ENCODE measurements at regions not wholly inside any gene's neighbourhood (a gene's known extent, or its start where the extent isn't known, plus 50 kb on each side); places are given as distances from the start of the nearest gene placed in this dataset.

GRCh38 chrX:97995834-97996233 is 1112.1 kb downstream of the RPA4 start:
- Histone ChIP-seq H3K4me3 (ENCODE audit: extremely low read depth, insufficient read depth, low read length, poor library complexity, severe bottlenecking) (no peak overlapping the region), H3K4me1 (ENCODE audit: control insufficient read depth, insufficient read depth, low read length, poor library complexity, severe bottlenecking) (no peaks in the 10 kb centered on the region), H3K27ac (ENCODE audit: low read depth, low read length, severe bottlenecking) (no peak overlapping the region), H3K9me3 (ENCODE audit: control insufficient read depth, low read length) (no peaks in the 10 kb centered on the region), H3K36me3 (ENCODE audit: control insufficient read depth, insufficient read depth, low read length) (no peaks in the 10 kb centered on the region)
- 97 to 100% methylated on average over 1 to 4 of the region's 4 CpGs for WGBS, 2 experiments (ENCODE audit: insufficient coverage in 2 of 2)

GRCh38 chrX:98028691-98029090 is 1145.0 kb downstream of the RPA4 start:
- H3K4me1 ChIP-seq (ENCODE audit: control insufficient read depth, insufficient read depth, low read length, poor library complexity, severe bottlenecking) = no peaks in the 10 kb centered on the region
- H3K4me3 ChIP-seq (ENCODE audit: extremely low read depth, insufficient read depth, low read length, poor library complexity, severe bottlenecking) = no peak overlapping the region
- no CpG with 5 or more reads among the region's 4 CpGs for whole genome bisulfite sequencing, 2 experiments (ENCODE audit: insufficient coverage in 2 of 2)
- no peaks in the 10 kb centered on the region for H3K36me3 ChIP-seq (ENCODE audit: control insufficient read depth, insufficient read depth, low read length)
- no peaks in the 10 kb centered on the region for H3K9me3 ChIP-seq (ENCODE audit: control insufficient read depth, low read length)
- no peak overlapping the region for H3K27ac ChIP-seq (ENCODE audit: low read depth, low read length, severe bottlenecking)

- WGBS, 2 experiments (ENCODE audit: insufficient coverage in 2 of 2) = 98 to 100% methylated on average over 3 to 7 of the region's 12 CpGs
These were observed 1146.2 kb downstream of the RPA4 start for GRCh38 chrX:98029861-98030260.

GRCh38 chrX:98057176-98057575 is 1173.5 kb downstream of the RPA4 start:
- Histone ChIP-seq H3K4me3 (ENCODE audit: extremely low read depth, insufficient read depth, low read length, poor library complexity, severe bottlenecking) (no peak overlapping the region), H3K4me1 (ENCODE audit: control insufficient read depth, insufficient read depth, low read length, poor library complexity, severe bottlenecking) (no peaks in the 10 kb centered on the region), H3K27ac (ENCODE audit: low read depth, low read length, severe bottlenecking) (no peak overlapping the region), H3K9me3 (ENCODE audit: control insufficient read depth, low read length) (no peaks in the 10 kb centered on the region), H3K36me3 (ENCODE audit: control insufficient read depth, insufficient read depth, low read length) (no peaks in the 10 kb centered on the region)
- WGBS, 2 experiments (ENCODE audit: insufficient coverage in 2 of 2) = 88% methylated on average over 3 of the region's 3 CpGs; no CpG with 5 or more reads in 1 of the 2 experiments

More at GRCh38 chrX:98029861-98030260, 1146.2 kb downstream of the RPA4 start:
- H3K9me3 ChIP-seq (ENCODE audit: control insufficient read depth, low read length) = no peaks in the 10 kb centered on the region
- H3K4me3 ChIP-seq (ENCODE audit: extremely low read depth, insufficient read depth, low read length, poor library complexity, severe bottlenecking) = no peak overlapping the region
- H3K27ac ChIP-seq (ENCODE audit: low read depth, low read length, severe bottlenecking) = no peak overlapping the region
- no peaks in the 10 kb centered on the region for H3K4me1 ChIP-seq (ENCODE audit: control insufficient read depth, insufficient read depth, low read length, poor library complexity, severe bottlenecking)
- H3K36me3 ChIP-seq (ENCODE audit: control insufficient read depth, insufficient read depth, low read length) = no peaks in the 10 kb centered on the region

GRCh38 chrX:98065151-98065550 is 1181.4 kb downstream of the RPA4 start:
- H3K9me3 ChIP-seq (ENCODE audit: control insufficient read depth, low read length) = no peaks in the 10 kb centered on the region
- H3K27ac ChIP-seq (ENCODE audit: low read depth, low read length, severe bottlenecking) = no peak overlapping the region
- WGBS, 2 experiments (ENCODE audit: insufficient coverage in 2 of 2) = no CpG with 5 or more reads among the region's 2 CpGs

GRCh38 chrX:98067611-98068010 is 1183.9 kb downstream of the RPA4 start:
- Histone ChIP-seq H3K4me1 (ENCODE audit: control insufficient read depth, insufficient read depth, low read length, poor library complexity, severe bottlenecking) (peaks cover 18% of the 10 kb centered on the region), H3K9me3 (ENCODE audit: control insufficient read depth, low read length) (no peaks in the 10 kb centered on the region), H3K4me3 (ENCODE audit: extremely low read depth, insufficient read depth, low read length, poor library complexity, severe bottlenecking) (no peak overlapping the region), H3K27ac (ENCODE audit: low read depth, low read length, severe bottlenecking) (peak overlapping the region; percentile 46), H3K36me3 (ENCODE audit: control insufficient read depth, insufficient read depth, low read length) (no peaks in the 10 kb centered on the region)
- WGBS, 2 experiments (ENCODE audit: insufficient coverage in 2 of 2) = no CpG with 5 or more reads among the region's 3 CpGs

More at GRCh38 chrX:98065151-98065550, 1181.4 kb downstream of the RPA4 start:
- Histone ChIP-seq H3K36me3 (ENCODE audit: control insufficient read depth, insufficient read depth, low read length) (no peaks in the 10 kb centered on the region), H3K4me3 (ENCODE audit: extremely low read depth, insufficient read depth, low read length, poor library complexity, severe bottlenecking) (no peak overlapping the region), H3K4me1 (ENCODE audit: control insufficient read depth, insufficient read depth, low read length, poor library complexity, severe bottlenecking) (peaks cover 11% of the 10 kb centered on the region)

GRCh38 chrX:98068024-98068580 is 1184.4 kb downstream of the RPA4 start:
- no CpG with 5 or more reads among the region's 3 CpGs for WGBS, 2 experiments (ENCODE audit: insufficient coverage in 2 of 2)
- Histone ChIP-seq H3K4me3 (ENCODE audit: extremely low read depth, insufficient read depth, low read length, poor library complexity, severe bottlenecking) (no peak overlapping the region), H3K4me1 (ENCODE audit: control insufficient read depth, insufficient read depth, low read length, poor library complexity, severe bottlenecking) (peaks cover 18% of the 10 kb centered on the region), H3K9me3 (ENCODE audit: control insufficient read depth, low read length) (no peaks in the 10 kb centered on the region), H3K27ac (ENCODE audit: low read depth, low read length, severe bottlenecking) (peak overlapping the region; percentile 46), H3K36me3 (ENCODE audit: control insufficient read depth, insufficient read depth, low read length) (no peaks in the 10 kb centered on the region)

GRCh38 chrX:98071331-98071730 is 1187.6 kb downstream of the RPA4 start:
- H3K4me1 ChIP-seq (ENCODE audit: control insufficient read depth, insufficient read depth, low read length, poor library complexity, severe bottlenecking) = peaks cover 18% of the 10 kb centered on the region
- no peaks in the 10 kb centered on the region for H3K9me3 ChIP-seq (ENCODE audit: control insufficient read depth, low read length)
- H3K36me3 ChIP-seq (ENCODE audit: control insufficient read depth, insufficient read depth, low read length) = no peaks in the 10 kb centered on the region
- 50 to 83% methylated on average over 1 of the region's 2 CpGs for WGBS, 2 experiments (ENCODE audit: insufficient coverage in 2 of 2)
- H3K27ac ChIP-seq (ENCODE audit: low read depth, low read length, severe bottlenecking) = no peak overlapping the region
- H3K4me3 ChIP-seq (ENCODE audit: extremely low read depth, insufficient read depth, low read length, poor library complexity, severe bottlenecking) = no peak overlapping the region

- WGBS, 2 experiments (ENCODE audit: insufficient coverage in 2 of 2) = no CpG with 5 or more reads among the region's 5 CpGs
- no peak overlapping the region for H3K4me3 ChIP-seq (ENCODE audit: extremely low read depth, insufficient read depth, low read length, poor library complexity, severe bottlenecking)
- H3K36me3 ChIP-seq (ENCODE audit: control insufficient read depth, insufficient read depth, low read length) = no peaks in the 10 kb centered on the region
- H3K4me1 ChIP-seq (ENCODE audit: control insufficient read depth, insufficient read depth, low read length, poor library complexity, severe bottlenecking) = no peaks in the 10 kb centered on the region
- H3K9me3 ChIP-seq (ENCODE audit: control insufficient read depth, low read length) = no peaks in the 10 kb centered on the region
- H3K27ac ChIP-seq (ENCODE audit: low read depth, low read length, severe bottlenecking) = no peak overlapping the region
These were observed 1193.7 kb downstream of the RPA4 start for GRCh38 chrX:98077440-98077839.

GRCh38 chrX:98111684-98112083 is 1228.0 kb downstream of the RPA4 start:
- no CpG with 5 or more reads among the region's 3 CpGs for WGBS, 2 experiments (ENCODE audit: insufficient coverage in 2 of 2)

GRCh38 chrX:98114021-98114420 is 1230.3 kb downstream of the RPA4 start:
- no peaks in the 10 kb centered on the region for H3K36me3 ChIP-seq (ENCODE audit: control insufficient read depth, insufficient read depth, low read length)
- no CpG with 5 or more reads among the region's 2 CpGs for WGBS, 2 experiments (ENCODE audit: insufficient coverage in 2 of 2)
- no peaks in the 10 kb centered on the region for H3K4me1 ChIP-seq (ENCODE audit: control insufficient read depth, insufficient read depth, low read length, poor library complexity, severe bottlenecking)
- no peak overlapping the region for H3K27ac ChIP-seq (ENCODE audit: low read depth, low read length, severe bottlenecking)
- no peak overlapping the region for H3K4me3 ChIP-seq (ENCODE audit: extremely low read depth, insufficient read depth, low read length, poor library complexity, severe bottlenecking)
- H3K9me3 ChIP-seq (ENCODE audit: control insufficient read depth, low read length) = no peaks in the 10 kb centered on the region

More at GRCh38 chrX:98111684-98112083, 1228.0 kb downstream of the RPA4 start:
- Histone ChIP-seq H3K9me3 (ENCODE audit: control insufficient read depth, low read length) (no peaks in the 10 kb centered on the region), H3K27ac (ENCODE audit: low read depth, low read length, severe bottlenecking) (no peak overlapping the region), H3K4me3 (ENCODE audit: extremely low read depth, insufficient read depth, low read length, poor library complexity, severe bottlenecking) (no peak overlapping the region), H3K4me1 (ENCODE audit: control insufficient read depth, insufficient read depth, low read length, poor library complexity, severe bottlenecking) (no peaks in the 10 kb centered on the region), H3K36me3 (ENCODE audit: control insufficient read depth, insufficient read depth, low read length) (no peaks in the 10 kb centered on the region)

Measured in mesodermal cell (in vitro differentiated cells).